ENCODE measurements at regions not wholly inside any gene's neighbourhood (a gene's known extent, or its start where the extent isn't known, plus 50 kb on each side); places are given as distances from the start of the nearest gene placed in this dataset.

DNA sequence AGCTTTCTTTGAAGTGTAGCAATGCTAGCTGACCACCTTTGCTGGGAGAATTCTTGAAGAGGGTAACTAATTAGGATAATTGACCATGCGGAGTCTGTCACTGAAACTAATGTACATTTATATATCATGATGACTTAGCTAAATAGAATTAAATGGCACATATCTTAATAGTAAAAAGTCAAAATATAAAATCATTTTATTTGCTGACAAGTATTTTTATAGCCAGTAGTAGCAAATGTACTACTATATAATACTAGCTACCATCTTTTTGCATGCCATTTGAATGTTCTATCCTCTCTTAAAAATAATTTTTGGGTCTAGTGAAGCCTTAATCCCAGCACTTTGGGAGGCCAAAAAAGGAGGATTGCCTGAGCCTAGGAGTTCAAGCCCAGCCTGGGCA, 605.8 kb upstream of the COX7C start:
- Mint-ChIP-seq H3K27me3 (ENCODE audit: insufficient read depth, unreplicated experiment) (no peaks in the 10 kb centered on the region), H3K4me1 (ENCODE audit: insufficient read depth, unreplicated experiment) (no peaks in the 10 kb centered on the region), H3K27ac (ENCODE audit: low read depth, unreplicated experiment) (no peak overlapping the region), H3K36me3 (ENCODE audit: insufficient read depth, unreplicated experiment) (peaks cover 5% of the 10 kb centered on the region), H3K4me3 (ENCODE audit: unreplicated experiment) (no peak overlapping the region), H3K9me3 (ENCODE audit: unreplicated experiment) (peaks cover 23% of the 10 kb centered on the region)
- no TSS peak for BruUV-seq (replicated peaks)
- no peak for DNase-seq (ENCODE audit: unreplicated experiment)
- ChIA-PET POLR2A (no interaction called here), CTCF (interaction anchor here (0.7 kb wide), 1 partner anchor 14 kb away, joined by 4 read pairs; no protein-coding TSS in a partner anchor)
- TF ChIP-seq, protein P1, sequence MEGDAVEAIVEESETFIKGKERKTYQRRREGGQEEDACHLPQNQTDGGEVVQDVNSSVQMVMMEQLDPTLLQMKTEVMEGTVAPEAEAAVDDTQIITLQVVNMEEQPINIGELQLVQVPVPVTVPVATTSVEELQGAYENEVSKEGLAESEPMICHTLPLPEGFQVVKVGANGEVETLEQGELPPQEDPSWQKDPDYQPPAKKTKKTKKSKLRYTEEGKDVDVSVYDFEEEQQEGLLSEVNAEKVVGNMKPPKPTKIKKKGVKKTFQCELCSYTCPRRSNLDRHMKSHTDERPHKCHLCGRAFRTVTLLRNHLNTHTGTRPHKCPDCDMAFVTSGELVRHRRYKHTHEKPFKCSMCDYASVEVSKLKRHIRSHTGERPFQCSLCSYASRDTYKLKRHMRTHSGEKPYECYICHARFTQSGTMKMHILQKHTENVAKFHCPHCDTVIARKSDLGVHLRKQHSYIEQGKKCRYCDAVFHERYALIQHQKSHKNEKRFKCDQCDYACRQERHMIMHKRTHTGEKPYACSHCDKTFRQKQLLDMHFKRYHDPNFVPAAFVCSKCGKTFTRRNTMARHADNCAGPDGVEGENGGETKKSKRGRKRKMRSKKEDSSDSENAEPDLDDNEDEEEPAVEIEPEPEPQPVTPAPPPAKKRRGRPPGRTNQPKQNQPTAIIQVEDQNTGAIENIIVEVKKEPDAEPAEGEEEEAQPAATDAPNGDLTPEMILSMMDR (IDR thresholded peaks at IDR 0.05; ENCODE audit: unreplicated experiment) = no peak
- intact Hi-C loops (cut with micrococcal nuclease) = no loop called here

DNA sequence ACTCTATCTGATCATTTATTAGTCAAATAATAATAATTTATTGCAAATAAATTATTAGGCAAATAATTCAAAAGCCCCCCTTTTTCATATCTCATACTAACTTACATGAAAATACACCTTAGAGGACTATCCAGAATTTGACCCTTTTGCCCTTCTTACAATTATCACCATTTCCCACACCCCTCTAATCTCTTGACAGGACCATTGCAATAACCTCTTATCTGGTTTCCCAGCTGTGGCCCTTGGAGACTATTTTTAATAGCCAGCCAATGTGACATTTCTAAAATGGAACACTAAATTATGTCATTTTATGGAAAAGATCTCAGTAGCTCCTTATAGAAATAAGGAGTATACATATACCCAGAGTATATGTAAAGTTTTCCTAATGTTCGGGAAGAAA, 588.4 kb upstream of the COX7C start:
- no peak for DNase-seq (ENCODE audit: unreplicated experiment)
- no peak overlapping the region for H3K4me3 Mint-ChIP-seq (ENCODE audit: unreplicated experiment)
- intact Hi-C loops (cut with micrococcal nuclease) = no loop called here
- no peak overlapping the region for H3K27ac Mint-ChIP-seq (ENCODE audit: low read depth, unreplicated experiment)
- TF ChIP-seq, protein P1 (IDR thresholded peaks at IDR 0.05; ENCODE audit: unreplicated experiment) = no peak
- H3K36me3 Mint-ChIP-seq (ENCODE audit: insufficient read depth, unreplicated experiment) = no peaks in the 10 kb centered on the region
- CTCF ChIA-PET = no interaction called here
- no peaks in the 10 kb centered on the region for H3K27me3 Mint-ChIP-seq (ENCODE audit: insufficient read depth, unreplicated experiment)
- H3K9me3 Mint-ChIP-seq (ENCODE audit: unreplicated experiment) = peaks cover 7% of the 10 kb centered on the region
- no TSS peak for BruUV-seq (replicated peaks)
- POLR2A ChIA-PET = no interaction called here
- no peaks in the 10 kb centered on the region for H3K4me1 Mint-ChIP-seq (ENCODE audit: insufficient read depth, unreplicated experiment)

DNA sequence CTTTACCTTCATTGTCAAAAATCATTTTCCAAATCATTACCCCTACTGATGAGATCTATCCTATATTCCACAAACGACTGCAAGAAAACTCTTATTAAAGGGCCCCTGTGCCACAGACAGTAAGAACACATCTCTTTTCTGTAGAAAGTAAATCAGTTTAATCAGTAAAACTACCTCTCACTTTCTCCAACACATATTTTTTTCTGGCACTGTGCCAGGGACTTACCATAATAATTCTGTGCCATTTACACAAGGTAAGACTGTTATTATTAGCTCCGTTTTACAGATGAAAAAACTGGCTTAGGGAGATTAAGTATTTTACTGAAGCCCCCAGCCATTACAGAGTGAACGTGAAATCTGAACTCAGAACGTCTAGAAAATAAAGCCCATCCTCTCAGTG, 587.0 kb upstream of the COX7C start:
- peaks cover 9% of the 10 kb centered on the region for H3K9me3 Mint-ChIP-seq (ENCODE audit: unreplicated experiment)
- DNase-seq (ENCODE audit: unreplicated experiment) = peak; percentile 4
- H3K4me3 Mint-ChIP-seq (ENCODE audit: unreplicated experiment) = no peak overlapping the region
- no peak overlapping the region for H3K27ac Mint-ChIP-seq (ENCODE audit: low read depth, unreplicated experiment)
- POLR2A ChIA-PET = no interaction called here
- no peaks in the 10 kb centered on the region for H3K36me3 Mint-ChIP-seq (ENCODE audit: insufficient read depth, unreplicated experiment)
- H3K27me3 Mint-ChIP-seq (ENCODE audit: insufficient read depth, unreplicated experiment) = no peaks in the 10 kb centered on the region
- BruUV-seq (replicated peaks) = no TSS peak
- intact Hi-C loops (cut with micrococcal nuclease) = no loop called here
- H3K4me1 Mint-ChIP-seq (ENCODE audit: insufficient read depth, unreplicated experiment) = no peaks in the 10 kb centered on the region
- CTCF ChIA-PET = no interaction called here
- TF ChIP-seq, protein P1 (IDR thresholded peaks at IDR 0.05; ENCODE audit: unreplicated experiment) = no peak

DNA sequence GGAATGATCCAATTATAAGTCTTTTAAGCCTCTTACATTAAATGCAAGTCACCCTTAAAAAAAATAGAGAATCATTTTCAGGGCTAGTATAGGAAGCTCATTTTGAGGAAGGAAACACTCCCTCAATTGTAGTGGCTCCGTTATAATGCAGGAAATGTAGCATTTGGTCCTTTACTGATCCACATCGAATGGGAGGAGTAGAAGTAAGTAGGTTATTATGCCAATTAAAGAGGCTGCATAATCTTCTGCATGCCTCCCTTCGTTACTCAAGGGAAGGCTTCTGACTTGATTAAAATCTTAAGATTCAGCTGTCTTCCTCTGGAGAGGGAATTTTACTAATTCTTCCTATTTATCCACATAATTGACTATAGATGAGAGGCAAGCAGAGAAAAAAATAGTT, 579.2 kb upstream of the COX7C start:
- BruUV-seq (replicated peaks) = no TSS peak
- Mint-ChIP-seq H3K9me3 (ENCODE audit: unreplicated experiment) (peaks cover 19% of the 10 kb centered on the region), H3K36me3 (ENCODE audit: insufficient read depth, unreplicated experiment) (no peaks in the 10 kb centered on the region), H3K27ac (ENCODE audit: low read depth, unreplicated experiment) (no peak overlapping the region), H3K4me3 (ENCODE audit: unreplicated experiment) (no peak overlapping the region), H3K27me3 (ENCODE audit: insufficient read depth, unreplicated experiment) (no peaks in the 10 kb centered on the region), H3K4me1 (ENCODE audit: insufficient read depth, unreplicated experiment) (no peaks in the 10 kb centered on the region)
- ChIA-PET POLR2A (no interaction called here), CTCF (no interaction called here)
- TF ChIP-seq, protein P1 (IDR thresholded peaks at IDR 0.05; ENCODE audit: unreplicated experiment) = no peak
- intact Hi-C loops (cut with micrococcal nuclease) = no loop called here
- DNase-seq (ENCODE audit: unreplicated experiment) = no peak

Data from MCF 10A (cell line).